ENCODE measurements at regions not wholly inside any gene's neighbourhood (a gene's known extent, or its start where the extent isn't known, plus 50 kb on each side); places are given as distances from the start of the nearest gene placed in this dataset.

- TF ChIP-seq CTCF (IDR thresholded peaks at IDR 0.05; ENCODE audit: low read depth, low read length, poor library complexity, severe bottlenecking) (no peak), EZH2phosphoT487 (IDR thresholded peaks at IDR 0.05; ENCODE audit: borderline replicate concordance, low read length) (no peak)
Measured at GRCh38 chr18:46289931-46290330, 185.7 kb downstream of the HAUS1 start.

All from DOHH2 (cell line).